ENCODE measurements at regions not wholly inside any gene's neighbourhood (a gene's known extent, or its start where the extent isn't known, plus 50 kb on each side); places are given as distances from the start of the nearest gene placed in this dataset.

- TF ChIP-seq CTCF (IDR thresholded peaks at IDR 0.05; ENCODE audit: insufficient read depth, low read length) (no peak), GABPA (IDR thresholded peaks at IDR 0.05; ENCODE audit: low read depth) (no peak), SPI1 (IDR thresholded peaks at IDR 0.05; ENCODE audit: borderline replicate concordance, low read depth) (no peak), POLR2AphosphoS5 (IDR thresholded peaks at IDR 0.05; ENCODE audit: low read depth) (no peak), REST (IDR thresholded peaks at IDR 0.05; ENCODE audit: insufficient replicate concordance, low read depth) (no peak)
Measured at GRCh38 chr2:41602341-41602740, 445.5 kb upstream of the PKDCC start.

Measured in HL-60 (cell line).